PC-9 (cell line): ENCODE measurements at regions not wholly inside any gene's neighbourhood (a gene's known extent, or its start where the extent isn't known, plus 50 kb on each side); places are given as distances from the start of the nearest gene placed in this dataset.

ENCODE experiments used
- CTCF ChIP-seq: fragments of 200-600 bp; sonication (generic); conservative IDR thresholded peaks from 2 replicates; pipeline ENCODE4 v1.6.1; 2017; ENCODE audit warnings: mixed run types, antibody characterized with exemption, mild to moderate bottlenecking, moderate library complexity
- EZH2 ChIP-seq: fragments of 200-600 bp; sonication (generic); IDR thresholded peaks from 2 replicates; pipeline ENCODE4 v1.8.0; 2017; ENCODE audit warnings: antibody characterized with exemption, low read depth

- TF ChIP-seq CTCF (no peak), EZH2 (no peak)
Observed at GRCh38 chr6:74720923-74721322, 484.9 kb downstream of the COL12A1 start.
